ENCODE measurements at regions not wholly inside any gene's neighbourhood (a gene's known extent, or its start where the extent isn't known, plus 50 kb on each side); places are given as distances from the start of the nearest gene placed in this dataset.

DNA sequence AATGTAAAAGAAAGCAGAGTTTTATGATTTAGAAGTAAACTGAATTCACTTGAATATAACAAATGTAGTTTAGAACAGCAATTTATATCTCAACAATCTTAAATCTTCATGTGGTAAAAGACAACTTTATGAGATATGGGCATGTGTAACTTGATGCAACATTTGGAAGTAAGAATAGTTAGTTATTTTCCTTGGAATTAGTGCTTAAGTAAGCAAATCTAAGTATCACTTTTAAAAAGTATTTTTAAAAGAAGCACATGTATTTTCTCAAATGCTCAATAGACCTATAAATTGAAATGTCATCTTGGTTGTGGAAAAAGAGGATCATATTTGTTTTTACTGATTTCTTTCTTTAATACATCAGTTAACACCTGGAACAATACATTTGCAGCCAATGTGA is 340.3 kb upstream of the CDH6 start:
- no peaks in the 10 kb centered on the region for H3K27me3 ChIP-seq (ENCODE audit: insufficient read depth)
- ATAC-seq = no peak

DNA sequence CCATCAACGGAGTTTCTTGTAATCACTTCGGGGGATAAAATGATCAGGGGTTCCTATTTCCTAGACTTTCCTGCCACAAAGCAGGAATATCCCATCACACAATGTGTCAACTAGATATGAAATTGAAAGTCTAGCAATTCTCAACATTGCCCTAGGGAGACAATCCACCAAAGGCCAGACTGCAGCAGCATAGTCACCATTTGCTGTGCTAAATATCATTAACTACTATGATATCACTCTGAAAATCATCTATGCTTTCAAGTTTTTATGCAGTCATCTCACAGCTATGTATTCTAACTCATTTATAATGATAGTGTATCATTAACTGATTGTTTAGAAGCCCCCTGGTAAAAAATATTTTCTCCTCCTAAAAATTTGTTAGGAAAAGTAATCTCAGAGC is 342.6 kb upstream of the CDH6 start:
- H3K79me2 ChIP-seq (replicated peaks; ENCODE audit: insufficient read depth) = no peaks in the 10 kb centered on the region
- H3K4me1 ChIP-seq (ENCODE audit: insufficient read depth) = no peaks in the 10 kb centered on the region
- no peak overlapping the region for H3K27ac ChIP-seq (ENCODE audit: low read depth)
- Mint-ChIP-seq H3K4me1 (no peaks in the 10 kb centered on the region; the same call in 2 of the 3 replicates), H3K27me3 (ENCODE audit: insufficient read depth, low read depth, poor library complexity) (peaks cover 2% of the 10 kb centered on the region), H3K4me3 (no peak overlapping the region), H3K9me3 (no peaks in the 10 kb centered on the region), H3K36me3 (ENCODE audit: low read depth) (no peaks in the 10 kb centered on the region), H3K27ac (no peak overlapping the region)
- DNase-seq (ENCODE audit: low spot score) = no peak
- TF ChIP-seq STAT1 (IDR thresholded peaks at IDR 0.05; ENCODE audit: unreplicated experiment) = no peak
- no peak for TF ChIP-seq NANOG (IDR thresholded peaks at IDR 0.05; ENCODE audit: borderline replicate concordance)
- TF ChIP-seq, protein P1, sequence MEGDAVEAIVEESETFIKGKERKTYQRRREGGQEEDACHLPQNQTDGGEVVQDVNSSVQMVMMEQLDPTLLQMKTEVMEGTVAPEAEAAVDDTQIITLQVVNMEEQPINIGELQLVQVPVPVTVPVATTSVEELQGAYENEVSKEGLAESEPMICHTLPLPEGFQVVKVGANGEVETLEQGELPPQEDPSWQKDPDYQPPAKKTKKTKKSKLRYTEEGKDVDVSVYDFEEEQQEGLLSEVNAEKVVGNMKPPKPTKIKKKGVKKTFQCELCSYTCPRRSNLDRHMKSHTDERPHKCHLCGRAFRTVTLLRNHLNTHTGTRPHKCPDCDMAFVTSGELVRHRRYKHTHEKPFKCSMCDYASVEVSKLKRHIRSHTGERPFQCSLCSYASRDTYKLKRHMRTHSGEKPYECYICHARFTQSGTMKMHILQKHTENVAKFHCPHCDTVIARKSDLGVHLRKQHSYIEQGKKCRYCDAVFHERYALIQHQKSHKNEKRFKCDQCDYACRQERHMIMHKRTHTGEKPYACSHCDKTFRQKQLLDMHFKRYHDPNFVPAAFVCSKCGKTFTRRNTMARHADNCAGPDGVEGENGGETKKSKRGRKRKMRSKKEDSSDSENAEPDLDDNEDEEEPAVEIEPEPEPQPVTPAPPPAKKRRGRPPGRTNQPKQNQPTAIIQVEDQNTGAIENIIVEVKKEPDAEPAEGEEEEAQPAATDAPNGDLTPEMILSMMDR (conservative IDR thresholded peaks at IDR 0.05; ENCODE audit: low read depth in 2 of 2) = no peak
- no peak for TF ChIP-seq ZNF331 (CRISPR knock-in tag; IDR thresholded peaks at IDR 0.05; ENCODE audit: low read depth)
- TF ChIP-seq EZH2 (IDR thresholded peaks at IDR 0.05; ENCODE audit: low read depth, unreplicated experiment) = no peak
- H3F3A ChIP-seq (replicated peaks; ENCODE audit: low read depth) = no peaks in the 10 kb centered on the region
- H3K36me3 ChIP-seq (ENCODE audit: insufficient read depth) = no peaks in the 10 kb centered on the region
- H3K4me2 ChIP-seq = no peak overlapping the region
- H2AFZ ChIP-seq = no peak overlapping the region
- H3K4me3 ChIP-seq = no peak overlapping the region
- no peaks in the 10 kb centered on the region for H3K9me2 ChIP-seq (ENCODE audit: insufficient read depth)
- ATAC-seq = no peak
- H4K20me1 ChIP-seq (replicated peaks; ENCODE audit: insufficient read depth) = no peaks in the 10 kb centered on the region
- no peaks in the 10 kb centered on the region for H3K27me3 ChIP-seq (ENCODE audit: insufficient read depth)

More for the DNA sequence above, 340.3 kb upstream of the CDH6 start:
- Mint-ChIP-seq H3K4me3 (no peak overlapping the region), H3K36me3 (ENCODE audit: low read depth) (no peaks in the 10 kb centered on the region), H3K27me3 (ENCODE audit: insufficient read depth, low read depth, poor library complexity) (no peaks in the 10 kb centered on the region), H3K27ac (no peak overlapping the region), H3K9me3 (no peaks in the 10 kb centered on the region), H3K4me1 (no peaks in the 10 kb centered on the region)
- no peaks in the 10 kb centered on the region for H3F3A ChIP-seq (replicated peaks; ENCODE audit: low read depth)
- DNase-seq (ENCODE audit: low spot score) = no peak
- no peaks in the 10 kb centered on the region for H4K20me1 ChIP-seq (replicated peaks; ENCODE audit: insufficient read depth)
- no peak overlapping the region for H3K4me2 ChIP-seq
- H3K27ac ChIP-seq (ENCODE audit: low read depth) = no peak overlapping the region
- TF ChIP-seq JUNB (IDR thresholded peaks at IDR 0.05; ENCODE audit: unreplicated experiment) = no peak
- H3K4me3 ChIP-seq = no peak overlapping the region
- no peak overlapping the region for H2AFZ ChIP-seq
- no peaks in the 10 kb centered on the region for H3K4me1 ChIP-seq (ENCODE audit: insufficient read depth)
- no peaks in the 10 kb centered on the region for H3K36me3 ChIP-seq (ENCODE audit: insufficient read depth)
- H3K9me2 ChIP-seq (ENCODE audit: insufficient read depth) = no peaks in the 10 kb centered on the region
- H3K79me2 ChIP-seq (replicated peaks; ENCODE audit: insufficient read depth) = no peaks in the 10 kb centered on the region

DNA sequence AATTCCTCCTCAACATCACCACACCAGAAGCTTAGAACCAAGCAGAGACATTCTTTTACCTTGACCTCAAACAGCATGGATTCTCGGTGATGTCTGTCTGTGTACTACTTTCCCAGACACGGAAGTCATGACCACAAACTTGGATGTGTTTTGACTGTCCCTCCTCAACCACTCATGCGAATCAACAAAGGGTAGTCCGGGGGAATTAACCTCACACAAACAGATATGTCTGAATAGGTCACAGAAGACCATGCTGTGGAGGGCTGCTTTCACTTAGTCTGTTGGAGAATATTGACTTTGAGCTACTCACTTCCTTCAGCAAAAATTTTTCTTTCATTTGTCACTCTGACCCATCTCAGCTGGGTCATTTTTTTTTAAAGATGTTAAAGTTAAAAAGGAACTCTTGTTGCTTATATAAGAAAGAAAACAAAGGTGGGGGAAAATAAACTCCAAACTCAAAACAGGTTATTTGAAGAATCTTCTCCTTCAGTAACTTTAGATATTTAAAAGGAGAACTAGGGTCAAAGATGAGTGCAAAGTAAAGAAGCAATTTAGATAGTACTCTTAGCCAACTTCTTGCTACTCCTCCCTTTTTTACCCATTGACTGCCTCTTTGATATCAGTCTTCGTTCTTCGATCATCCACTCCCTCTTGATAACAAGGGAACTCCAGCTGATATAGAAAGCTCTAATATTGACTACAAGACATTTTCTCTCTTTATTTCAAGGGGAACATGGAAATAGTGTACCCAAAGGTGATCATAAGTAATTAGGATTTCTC is 343.4 kb upstream of the CDH6 start:
- H3K79me2 ChIP-seq (replicated peaks; ENCODE audit: insufficient read depth) = no peaks in the 10 kb centered on the region
- H4K20me1 ChIP-seq (replicated peaks; ENCODE audit: insufficient read depth) = no peaks in the 10 kb centered on the region
- no peak overlapping the region for H2AFZ ChIP-seq
- no peak overlapping the region for H3K4me3 ChIP-seq
- no peak overlapping the region for H3K27ac Mint-ChIP-seq
- no peak overlapping the region for H3K4me3 Mint-ChIP-seq
- no peaks in the 10 kb centered on the region for H3K27me3 ChIP-seq (ENCODE audit: insufficient read depth)
- no peaks in the 10 kb centered on the region for H3K4me1 ChIP-seq (ENCODE audit: insufficient read depth)
- H3K4me2 ChIP-seq = no peak overlapping the region
- no peaks in the 10 kb centered on the region for H3K36me3 ChIP-seq (ENCODE audit: insufficient read depth)
- no peak for DNase-seq (ENCODE audit: low spot score)
- peaks cover 2% of the 10 kb centered on the region for H3K27me3 Mint-ChIP-seq (ENCODE audit: insufficient read depth, low read depth, poor library complexity)
- H3K4me1 Mint-ChIP-seq = peaks cover 6% of the 10 kb centered on the region; the same call in 2 of the 3 replicates
- no peaks in the 10 kb centered on the region for H3K9me2 ChIP-seq (ENCODE audit: insufficient read depth)
- no peaks in the 10 kb centered on the region for H3K9me3 Mint-ChIP-seq
- no peaks in the 10 kb centered on the region for H3F3A ChIP-seq (replicated peaks; ENCODE audit: low read depth)
- H3K36me3 Mint-ChIP-seq (ENCODE audit: low read depth) = no peaks in the 10 kb centered on the region
- no peak for ATAC-seq
- H3K27ac ChIP-seq (ENCODE audit: low read depth) = no peak overlapping the region
- no peak for TF ChIP-seq NANOG (IDR thresholded peaks at IDR 0.05; ENCODE audit: borderline replicate concordance)
- no peak for TF ChIP-seq ZNF331 (CRISPR knock-in tag; IDR thresholded peaks at IDR 0.05; ENCODE audit: low read depth)
- TF ChIP-seq ZNF114 (CRISPR knock-in tag; IDR thresholded peaks at IDR 0.05) = no peak
- TF ChIP-seq EZH2 (IDR thresholded peaks at IDR 0.05; ENCODE audit: low read depth, unreplicated experiment) = no peak
- TF ChIP-seq CREB1 (CRISPR knock-in tag; IDR thresholded peaks at IDR 0.05; ENCODE audit: low read depth) = no peak
- TF ChIP-seq, protein P1 (conservative IDR thresholded peaks at IDR 0.05; ENCODE audit: low read depth in 2 of 2) = no peak
- TF ChIP-seq, protein P2, sequence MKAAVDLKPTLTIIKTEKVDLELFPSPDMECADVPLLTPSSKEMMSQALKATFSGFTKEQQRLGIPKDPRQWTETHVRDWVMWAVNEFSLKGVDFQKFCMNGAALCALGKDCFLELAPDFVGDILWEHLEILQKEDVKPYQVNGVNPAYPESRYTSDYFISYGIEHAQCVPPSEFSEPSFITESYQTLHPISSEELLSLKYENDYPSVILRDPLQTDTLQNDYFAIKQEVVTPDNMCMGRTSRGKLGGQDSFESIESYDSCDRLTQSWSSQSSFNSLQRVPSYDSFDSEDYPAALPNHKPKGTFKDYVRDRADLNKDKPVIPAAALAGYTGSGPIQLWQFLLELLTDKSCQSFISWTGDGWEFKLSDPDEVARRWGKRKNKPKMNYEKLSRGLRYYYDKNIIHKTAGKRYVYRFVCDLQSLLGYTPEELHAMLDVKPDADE (IDR thresholded peaks at IDR 0.05) = no peak

Data from GM23338 (cell line).